ENCODE measurements at regions not wholly inside any gene's neighbourhood (a gene's known extent, or its start where the extent isn't known, plus 50 kb on each side); places are given as distances from the start of the nearest gene placed in this dataset.

DNA sequence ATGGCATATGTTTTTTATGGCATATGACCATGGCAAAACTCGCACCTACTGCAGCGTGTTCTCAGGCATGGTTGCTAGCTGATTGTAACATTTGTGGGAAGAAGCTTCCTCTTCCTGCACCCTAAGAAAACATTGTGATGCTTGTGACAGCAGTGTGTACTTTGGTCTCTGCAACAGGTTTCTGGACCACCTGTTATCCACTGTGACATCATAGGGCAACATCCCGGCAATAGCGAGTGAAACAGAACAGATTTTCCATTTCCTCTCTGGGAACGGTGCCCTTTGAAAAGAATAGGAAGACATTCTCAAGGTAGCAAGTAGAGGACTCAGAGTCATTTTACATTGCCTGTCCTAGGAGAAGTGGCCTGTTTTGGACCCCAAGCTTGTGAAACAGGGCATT is 135.4 kb upstream of the TRHDE start:
- Histone ChIP-seq H3K4me3 (no peak overlapping the region), H3K27ac (no peak overlapping the region), H3K9ac (ENCODE audit: insufficient read length) (no peak overlapping the region), H3K36me3 (ENCODE audit: insufficient read depth, low read length) (no peaks in the 10 kb centered on the region), H3K9me3 (ENCODE audit: low read depth, low read length) (no peaks in the 10 kb centered on the region)
- DNase-seq (ENCODE audit: low read depth, low spot score): no peak
- TF ChIP-seq FOXP2 (optimal IDR thresholded peaks at IDR 0.05; ENCODE audit: control extremely low read depth, extremely low read length, insufficient read depth) (no peak), EZH2 (IDR thresholded peaks at IDR 0.05) (no peak), POLR2AphosphoS5 (IDR thresholded peaks at IDR 0.05; ENCODE audit: borderline replicate concordance, low read depth, low read length) (no peak)

DNA sequence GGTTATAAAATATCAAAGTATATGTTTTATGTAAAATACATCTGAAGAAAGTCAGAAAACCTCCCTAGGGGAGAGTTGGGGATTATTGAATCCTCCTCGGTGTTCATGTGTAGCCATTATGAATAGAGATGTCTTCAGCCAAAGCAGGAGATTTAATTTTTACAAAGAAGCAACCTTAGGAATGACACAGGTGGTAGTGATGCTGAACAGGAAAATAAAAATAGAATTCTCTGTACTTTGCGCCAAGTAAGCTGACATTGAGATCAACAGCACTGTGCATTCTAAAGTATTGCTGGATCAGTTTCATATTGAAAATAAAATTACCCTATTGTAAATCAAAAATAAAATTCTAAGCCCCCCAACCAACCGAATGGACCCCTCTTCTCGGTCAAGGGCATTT is 132.8 kb upstream of the TRHDE start:
- TF ChIP-seq FOXP2 (optimal IDR thresholded peaks at IDR 0.05; ENCODE audit: control extremely low read depth, extremely low read length, insufficient read depth) (no peak), EZH2 (IDR thresholded peaks at IDR 0.05) (no peak), POLR2AphosphoS5 (IDR thresholded peaks at IDR 0.05; ENCODE audit: borderline replicate concordance, low read depth, low read length) (no peak)
- H3K36me3 ChIP-seq (ENCODE audit: insufficient read depth, low read length): no peaks in the 10 kb centered on the region
- no peak overlapping the region for H3K9ac ChIP-seq (ENCODE audit: insufficient read length)
- no peak overlapping the region for H3K4me3 ChIP-seq
- DNase-seq (ENCODE audit: low read depth, low spot score): no peak
- no peak overlapping the region for H3K27ac ChIP-seq
- no peaks in the 10 kb centered on the region for H3K9me3 ChIP-seq (ENCODE audit: low read depth, low read length)

DNA sequence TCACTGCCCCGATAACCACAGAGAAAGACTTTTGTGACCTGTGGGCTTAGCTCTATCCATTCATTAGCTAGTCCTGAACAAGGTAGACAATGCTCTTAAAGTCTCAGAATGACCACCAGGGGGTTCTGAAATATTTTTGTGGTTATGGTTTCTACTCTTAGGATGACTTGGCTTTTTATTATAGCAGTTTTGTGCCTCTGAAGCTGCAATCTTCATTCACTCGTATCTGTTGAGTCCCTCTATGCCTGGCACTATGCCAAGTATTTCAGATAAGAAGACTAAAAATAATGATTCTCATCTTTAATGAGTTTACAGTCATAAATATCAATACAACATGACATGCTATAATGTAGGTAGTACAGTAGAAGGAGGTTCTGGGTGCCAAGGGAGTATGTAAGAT is 130.8 kb upstream of the TRHDE start:
- TF ChIP-seq EZH2 (IDR thresholded peaks at IDR 0.05) (no peak), FOXP2 (optimal IDR thresholded peaks at IDR 0.05; ENCODE audit: control extremely low read depth, extremely low read length, insufficient read depth) (no peak), POLR2AphosphoS5 (IDR thresholded peaks at IDR 0.05; ENCODE audit: borderline replicate concordance, low read depth, low read length) (no peak)
- Histone ChIP-seq H3K4me3 (no peak overlapping the region), H3K9ac (ENCODE audit: insufficient read length) (no peak overlapping the region), H3K9me3 (ENCODE audit: low read depth, low read length) (no peaks in the 10 kb centered on the region), H3K27ac (no peak overlapping the region), H3K36me3 (ENCODE audit: insufficient read depth, low read length) (no peaks in the 10 kb centered on the region)
- no peak for DNase-seq (ENCODE audit: low read depth, low spot score)

DNA sequence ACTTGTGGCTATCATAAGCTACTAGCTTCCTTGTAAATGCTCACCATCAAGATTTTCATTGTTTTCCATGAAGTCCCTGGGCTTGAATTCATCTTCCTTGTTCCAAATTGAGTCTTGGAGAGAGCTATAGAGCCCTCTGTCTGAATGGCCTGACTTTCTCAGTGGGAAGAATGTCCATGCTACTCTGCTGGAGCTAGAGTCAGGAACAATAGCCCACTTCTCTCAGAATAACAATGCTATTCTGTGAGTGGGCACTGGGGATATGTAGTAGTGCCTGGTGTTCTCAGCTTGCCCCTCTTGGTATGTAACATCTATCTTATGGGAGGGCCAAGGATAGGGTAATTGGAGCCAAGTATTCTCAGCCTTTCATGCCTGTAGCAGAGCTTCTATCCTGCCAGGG is 127.6 kb upstream of the TRHDE start:
- no peak overlapping the region for H3K4me3 ChIP-seq
- TF ChIP-seq EZH2 (IDR thresholded peaks at IDR 0.05) (no peak), POLR2AphosphoS5 (IDR thresholded peaks at IDR 0.05; ENCODE audit: borderline replicate concordance, low read depth, low read length) (no peak), FOXP2 (optimal IDR thresholded peaks at IDR 0.05; ENCODE audit: control extremely low read depth, extremely low read length, insufficient read depth) (no peak)
- DNase-seq (ENCODE audit: low read depth, low spot score): no peak

DNA sequence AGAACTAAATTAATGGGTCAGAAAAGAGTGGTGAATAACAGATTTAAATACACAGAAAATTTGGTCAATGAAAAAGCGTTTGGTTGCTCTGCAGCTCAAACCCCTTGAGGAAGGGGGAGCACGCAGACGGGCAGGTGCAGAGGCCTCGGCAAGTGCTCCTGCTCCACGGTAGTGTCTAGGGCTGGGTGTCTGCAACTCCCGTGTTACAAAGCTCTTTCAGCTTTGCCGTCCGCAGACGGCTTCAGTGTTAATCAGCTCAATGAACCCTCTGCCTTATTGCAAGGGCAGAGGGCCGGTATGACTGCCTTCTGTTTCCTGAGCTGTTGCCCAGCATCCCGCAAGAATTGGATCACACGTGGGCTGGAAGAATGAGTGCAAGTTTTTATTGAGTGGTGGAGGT is 125.7 kb upstream of the TRHDE start:
- TF ChIP-seq EZH2 (IDR thresholded peaks at IDR 0.05) (no peak), FOXP2 (optimal IDR thresholded peaks at IDR 0.05; ENCODE audit: control extremely low read depth, extremely low read length, insufficient read depth) (no peak), POLR2AphosphoS5 (IDR thresholded peaks at IDR 0.05; ENCODE audit: borderline replicate concordance, low read depth, low read length) (no peak)
- Histone ChIP-seq H3K27ac (no peak overlapping the region), H3K9ac (ENCODE audit: insufficient read length) (no peak overlapping the region), H3K9me3 (ENCODE audit: low read depth, low read length) (no peaks in the 10 kb centered on the region), H3K36me3 (ENCODE audit: insufficient read depth, low read length) (no peaks in the 10 kb centered on the region), H3K4me3 (no peak overlapping the region)
- DNase-seq (ENCODE audit: low read depth, low spot score): no peak

More for the DNA sequence above, 127.6 kb upstream of the TRHDE start:
- H3K9me3 ChIP-seq (ENCODE audit: low read depth, low read length): no peaks in the 10 kb centered on the region
- no peak overlapping the region for H3K9ac ChIP-seq (ENCODE audit: insufficient read length)
- H3K27ac ChIP-seq: no peak overlapping the region
- no peaks in the 10 kb centered on the region for H3K36me3 ChIP-seq (ENCODE audit: insufficient read depth, low read length)

DNA sequence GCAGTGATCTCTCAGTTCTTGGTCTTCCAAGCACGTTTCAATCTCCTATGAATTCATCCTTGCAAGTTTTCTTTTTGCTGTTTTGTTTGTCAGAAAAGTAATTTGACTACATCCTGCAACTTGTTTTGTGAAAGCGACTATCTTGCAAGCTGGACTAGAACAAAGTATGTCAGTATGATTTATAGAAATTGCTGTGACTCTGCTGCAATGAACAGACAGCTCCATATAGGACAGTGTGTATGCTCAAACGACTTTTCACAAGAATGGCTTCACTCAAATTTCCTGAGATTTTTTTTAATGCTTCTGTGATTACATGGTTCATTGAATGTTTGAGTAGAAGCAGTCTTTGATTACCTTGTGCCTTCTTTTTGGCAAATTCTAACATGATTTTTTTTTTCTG is 123.5 kb upstream of the TRHDE start:
- no peak for DNase-seq (ENCODE audit: low read depth, low spot score)
- Histone ChIP-seq H3K36me3 (ENCODE audit: insufficient read depth, low read length) (no peaks in the 10 kb centered on the region), H3K4me3 (no peak overlapping the region), H3K27ac (no peak overlapping the region), H3K9me3 (ENCODE audit: low read depth, low read length) (no peaks in the 10 kb centered on the region), H3K9ac (ENCODE audit: insufficient read length) (no peak overlapping the region)
- TF ChIP-seq EZH2 (IDR thresholded peaks at IDR 0.05) (no peak), FOXP2 (optimal IDR thresholded peaks at IDR 0.05; ENCODE audit: control extremely low read depth, extremely low read length, insufficient read depth) (no peak), POLR2AphosphoS5 (IDR thresholded peaks at IDR 0.05; ENCODE audit: borderline replicate concordance, low read depth, low read length) (no peak)

DNA sequence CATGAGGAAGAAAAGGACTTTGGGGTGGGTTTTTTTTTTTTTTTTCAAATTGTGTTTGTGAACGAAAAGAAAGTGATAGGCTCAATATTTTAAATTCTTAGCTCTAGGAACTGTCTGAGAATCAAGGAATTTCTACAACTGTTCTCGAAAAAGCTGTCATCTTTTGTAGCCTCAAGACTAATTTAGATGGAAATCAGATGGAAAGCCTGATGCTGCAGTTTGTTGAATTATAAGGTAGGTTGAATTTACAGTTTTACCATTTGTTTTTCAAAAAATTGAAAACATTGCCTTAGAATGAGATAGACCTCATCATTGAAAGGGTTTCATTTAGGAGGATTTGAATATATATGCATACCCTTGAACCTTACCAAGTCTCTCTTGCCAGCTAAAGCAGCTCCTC is 109.3 kb upstream of the TRHDE start:
- no peaks in the 10 kb centered on the region for H3K36me3 ChIP-seq (ENCODE audit: insufficient read depth, low read length)
- no peak for DNase-seq (ENCODE audit: low read depth, low spot score)
- TF ChIP-seq EZH2 (IDR thresholded peaks at IDR 0.05): no peak
- TF ChIP-seq FOXP2 (optimal IDR thresholded peaks at IDR 0.05; ENCODE audit: control extremely low read depth, extremely low read length, insufficient read depth): no peak
- TF ChIP-seq POLR2AphosphoS5 (IDR thresholded peaks at IDR 0.05; ENCODE audit: borderline replicate concordance, low read depth, low read length): no peak
- H3K9me3 ChIP-seq (ENCODE audit: low read depth, low read length): no peaks in the 10 kb centered on the region
- no peak overlapping the region for H3K27ac ChIP-seq
- no peak overlapping the region for H3K9ac ChIP-seq (ENCODE audit: insufficient read length)
- no peak overlapping the region for H3K4me3 ChIP-seq

DNA sequence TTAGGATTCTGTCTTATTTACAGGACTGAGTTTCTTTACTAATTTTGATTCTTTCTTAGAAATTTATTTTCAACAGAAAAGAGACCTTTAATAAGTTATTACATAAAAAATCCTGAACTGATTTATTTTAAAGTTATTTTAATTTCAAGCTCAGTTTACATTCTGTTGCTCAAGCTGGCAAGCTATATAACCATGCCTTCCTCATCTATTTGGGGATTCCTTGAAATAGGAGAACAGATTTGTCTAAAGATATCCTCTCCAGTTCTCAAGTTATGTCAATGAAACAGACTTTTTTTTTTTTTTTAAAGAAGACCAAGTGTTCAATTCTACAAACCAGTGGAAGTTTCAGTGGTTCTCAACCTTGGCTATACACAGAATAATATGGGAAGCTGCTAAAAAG is 103.3 kb upstream of the TRHDE start:
- H3K36me3 ChIP-seq (ENCODE audit: insufficient read depth, low read length): no peaks in the 10 kb centered on the region
- H3K27ac ChIP-seq: no peak overlapping the region
- H3K9me3 ChIP-seq (ENCODE audit: low read depth, low read length): no peaks in the 10 kb centered on the region
- H3K4me3 ChIP-seq: no peak overlapping the region
- H3K9ac ChIP-seq (ENCODE audit: insufficient read length): no peak overlapping the region
- DNase-seq (ENCODE audit: low read depth, low spot score): no peak
- TF ChIP-seq EZH2 (IDR thresholded peaks at IDR 0.05) (no peak), POLR2AphosphoS5 (IDR thresholded peaks at IDR 0.05; ENCODE audit: borderline replicate concordance, low read depth, low read length) (no peak), FOXP2 (optimal IDR thresholded peaks at IDR 0.05; ENCODE audit: control extremely low read depth, extremely low read length, insufficient read depth) (no peak)

DNA sequence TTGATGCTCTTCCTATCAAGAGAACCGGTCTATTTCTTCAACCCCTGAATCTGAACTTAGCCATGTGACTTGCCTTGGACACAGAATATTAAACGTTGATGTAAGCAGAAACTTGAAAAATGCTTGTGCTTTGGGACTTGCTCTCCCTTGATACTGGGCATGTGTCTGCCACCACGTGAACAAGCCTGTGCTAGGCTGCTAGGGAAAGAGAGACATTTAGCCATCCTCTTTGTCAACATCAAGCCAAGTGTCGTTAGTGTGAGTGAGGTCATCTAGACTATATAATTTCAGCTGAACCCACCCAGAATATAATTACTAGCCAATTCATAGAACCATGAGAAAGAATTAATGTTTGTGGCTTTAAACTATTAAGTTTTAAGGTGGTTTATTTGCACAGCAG is 98.2 kb upstream of the TRHDE start:
- H3K9ac ChIP-seq (ENCODE audit: insufficient read length): no peak overlapping the region
- no peak for TF ChIP-seq FOXP2 (optimal IDR thresholded peaks at IDR 0.05; ENCODE audit: control extremely low read depth, extremely low read length, insufficient read depth)
- TF ChIP-seq POLR2AphosphoS5 (IDR thresholded peaks at IDR 0.05; ENCODE audit: borderline replicate concordance, low read depth, low read length): no peak
- no peak for TF ChIP-seq EZH2 (IDR thresholded peaks at IDR 0.05)
- H3K36me3 ChIP-seq (ENCODE audit: insufficient read depth, low read length): no peaks in the 10 kb centered on the region
- H3K9me3 ChIP-seq (ENCODE audit: low read depth, low read length): no peaks in the 10 kb centered on the region
- no peak overlapping the region for H3K27ac ChIP-seq
- H3K4me3 ChIP-seq: no peak overlapping the region
- no peak for DNase-seq (ENCODE audit: low read depth, low spot score)

Measured in SK-N-MC (cell line).